PC-3 (cell line): ENCODE measurements at regions not wholly inside any gene's neighbourhood (a gene's known extent, or its start where the extent isn't known, plus 50 kb on each side); places are given as distances from the start of the nearest gene placed in this dataset.

Experiments used
- CTCF ChIP-seq: fragments of 300-600 bp; sonication (generic); conservative IDR thresholded peaks from 2 replicates; pipeline ENCODE4 v1.5.1; 2017; ENCODE audit warnings: antibody characterized with exemption, low read depth, mild to moderate bottlenecking, low read length
- EZH2 ChIP-seq: fragments of 300-600 bp; sonication (generic); IDR thresholded peaks from one replicate; pipeline ENCODE4 v1.6.1; 2017; ENCODE audit warnings: antibody characterized with exemption, mild to moderate bottlenecking, low read length; ENCODE audit not compliant: unreplicated experiment
- EZH2phosphoT487 ChIP-seq: fragments of 300-600 bp; sonication (generic); IDR thresholded peaks from 2 replicates; pipeline ENCODE4 v1.6.1; 2018; ENCODE audit warnings: mild to moderate bottlenecking, antibody characterized with exemption, low read length, borderline replicate concordance

DNA sequence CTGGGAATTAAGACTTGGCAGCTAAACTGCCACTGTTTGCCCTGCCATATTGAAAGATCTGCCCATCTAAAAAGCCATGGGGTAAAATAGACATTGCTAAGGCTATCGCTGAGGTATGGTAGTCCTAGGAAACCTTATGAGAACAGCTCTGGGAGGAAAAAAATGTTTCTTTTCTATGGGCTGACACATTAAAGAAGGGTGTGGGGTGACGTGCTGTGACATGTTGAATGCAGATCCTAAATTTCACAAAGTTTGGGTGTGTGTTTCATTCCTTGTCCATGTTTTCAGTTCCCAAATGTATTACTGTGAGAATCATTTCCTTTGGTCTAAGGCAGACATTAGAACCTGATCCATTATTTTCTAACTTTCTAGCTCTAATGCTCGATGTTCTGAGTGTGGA lies 766.4 kb downstream of the BCL11A start:
- TF ChIP-seq CTCF (no peak), EZH2 (no peak), EZH2phosphoT487 (no peak)
